ENCODE measurements at regions not wholly inside any gene's neighbourhood (a gene's known extent, or its start where the extent isn't known, plus 50 kb on each side); places are given as distances from the start of the nearest gene placed in this dataset.

GRCh38 chr1:187151555-187151954 lies 322.8 kb downstream of the PLA2G4A start:
- no peak overlapping the region for H3K4me2 ChIP-seq (ENCODE audit: insufficient read depth, low read length)
- no peaks in the 10 kb centered on the region for H3K79me2 ChIP-seq (ENCODE audit: insufficient read depth, low read length)
- ATAC-seq (ENCODE audit: insufficient read depth, low read depth) (no peak), DNase-seq (no peak)
- no peaks in the 10 kb centered on the region for H4K20me1 ChIP-seq (ENCODE audit: insufficient read depth, low read length)
- H3K4me3 ChIP-seq (ENCODE audit: low read depth in 1 of 2, low read length in 2 of 2): no peak overlapping the region
- peaks cover 1% of the 10 kb centered on the region for H3K4me1 ChIP-seq (ENCODE audit: insufficient read depth, low read length)
- H3K9me3 ChIP-seq (ENCODE audit: insufficient read depth, low read length, severe bottlenecking): peaks cover 8% of the 10 kb centered on the region
- no peak overlapping the region for H3K27ac ChIP-seq (ENCODE audit: low read length)
- no peak overlapping the region for H3K9ac ChIP-seq (ENCODE audit: low read depth, low read length)
- TF ChIP-seq CTCF (IDR thresholded peaks at IDR 0.05; ENCODE audit: borderline replicate concordance, extremely low read depth, low read length, poor library complexity, severe bottlenecking) (no peak), EZH2 (IDR thresholded peaks at IDR 0.05; ENCODE audit: borderline replicate concordance, low read depth, low read length, severe bottlenecking) (no peak)
- no peaks in the 10 kb centered on the region for H3K36me3 ChIP-seq (ENCODE audit: insufficient read depth, low read length)
- no peak overlapping the region for H2AFZ ChIP-seq (ENCODE audit: low read depth, low read length)
- H3K27me3 ChIP-seq (ENCODE audit: insufficient read depth, low read length, poor library complexity): no peaks in the 10 kb centered on the region

GRCh38 chr1:187153047-187153446 lies 324.3 kb downstream of the PLA2G4A start:
- Histone ChIP-seq H4K20me1 (ENCODE audit: insufficient read depth, low read length) (no peaks in the 10 kb centered on the region), H3K79me2 (ENCODE audit: insufficient read depth, low read length) (no peaks in the 10 kb centered on the region), H3K27me3 (ENCODE audit: insufficient read depth, low read length, poor library complexity) (no peaks in the 10 kb centered on the region), H3K36me3 (ENCODE audit: insufficient read depth, low read length) (no peaks in the 10 kb centered on the region), H3K4me1 (ENCODE audit: insufficient read depth, low read length) (peaks cover 15% of the 10 kb centered on the region), H3K9me3 (ENCODE audit: insufficient read depth, low read length, severe bottlenecking) (peaks cover 8% of the 10 kb centered on the region), H3K9ac (ENCODE audit: low read depth, low read length) (no peak overlapping the region), H3K27ac (ENCODE audit: low read length) (no peak overlapping the region), H3K4me2 (ENCODE audit: insufficient read depth, low read length) (no peak overlapping the region), H2AFZ (ENCODE audit: low read depth, low read length) (no peak overlapping the region), H3K4me3 (ENCODE audit: low read depth in 1 of 2, low read length in 2 of 2) (no peak overlapping the region)
- DNase-seq: no peak
- no peak for TF ChIP-seq CTCF (IDR thresholded peaks at IDR 0.05; ENCODE audit: borderline replicate concordance, extremely low read depth, low read length, poor library complexity, severe bottlenecking)
- no peak for TF ChIP-seq EZH2 (IDR thresholded peaks at IDR 0.05; ENCODE audit: borderline replicate concordance, low read depth, low read length, severe bottlenecking)
- ATAC-seq (ENCODE audit: insufficient read depth, low read depth): no peak

DNA sequence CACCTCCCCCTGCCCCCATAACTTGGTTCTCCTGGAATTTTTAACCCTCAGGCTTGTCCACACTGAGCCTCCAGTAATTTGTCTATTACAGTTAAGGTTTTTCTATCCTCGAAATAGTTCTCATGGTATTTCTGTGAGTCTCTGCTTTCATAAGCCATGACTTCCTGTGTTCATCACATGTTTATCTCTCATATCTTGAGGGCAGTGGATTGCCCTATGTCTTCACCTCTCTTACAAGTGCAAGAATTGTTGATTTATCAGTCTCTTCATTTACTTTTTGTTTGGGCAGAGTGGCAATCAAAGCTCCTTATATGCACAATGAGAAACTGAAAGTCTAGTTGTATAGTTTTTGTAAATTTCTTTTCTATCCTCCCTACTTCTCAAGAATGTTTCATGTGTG lies 328.4 kb downstream of the PLA2G4A start:
- Histone ChIP-seq H3K9me3 (ENCODE audit: insufficient read depth, low read length, severe bottlenecking) (peaks cover 3% of the 10 kb centered on the region), H3K4me3 (ENCODE audit: low read depth in 1 of 2, low read length in 2 of 2) (peak overlapping the region in 1 of 2 experiments; percentile 10; a peak in 1 of 4 replicates), H3K4me2 (ENCODE audit: insufficient read depth, low read length) (peak overlapping the region; percentile 51), H3K36me3 (ENCODE audit: insufficient read depth, low read length) (no peaks in the 10 kb centered on the region), H3K4me1 (ENCODE audit: insufficient read depth, low read length) (peaks cover 15% of the 10 kb centered on the region), H3K9ac (ENCODE audit: low read depth, low read length) (no peak overlapping the region), H3K79me2 (ENCODE audit: insufficient read depth, low read length) (no peaks in the 10 kb centered on the region), H3K27me3 (ENCODE audit: insufficient read depth, low read length, poor library complexity) (no peaks in the 10 kb centered on the region), H2AFZ (ENCODE audit: low read depth, low read length) (0 out of 2 replicates have a peak overlapping the region, but pooled peaks have one; percentile 11), H3K27ac (ENCODE audit: low read length) (peak overlapping the region; percentile 50), H4K20me1 (ENCODE audit: insufficient read depth, low read length) (no peaks in the 10 kb centered on the region)
- TF ChIP-seq CTCF (IDR thresholded peaks at IDR 0.05; ENCODE audit: borderline replicate concordance, extremely low read depth, low read length, poor library complexity, severe bottlenecking) (no peak), EZH2 (IDR thresholded peaks at IDR 0.05; ENCODE audit: borderline replicate concordance, low read depth, low read length, severe bottlenecking) (no peak)
- ATAC-seq (ENCODE audit: insufficient read depth, low read depth) (peak; percentile 86), DNase-seq (no peak)
